Keratinocyte (primary cell): ENCODE measurements at regions not wholly inside any gene's neighbourhood (a gene's known extent, or its start where the extent isn't known, plus 50 kb on each side); places are given as distances from the start of the nearest gene placed in this dataset.

Experiments
- EZH2 ChIP-seq: IDR thresholded peaks from one replicate; pipeline ENCODE4 v1.6.1; 2012; ENCODE audit warnings: inconsistent platforms, mild to moderate bottlenecking, low read length, moderate library complexity
- TF ChIP-seq, protein P1 (sequence below), 3 experiments: IDR thresholded peaks in 1 of 3; conservative IDR thresholded peaks in 1 of 3; optimal IDR thresholded peaks in 1 of 3; 2 replicates in 2 of 3; 3 replicates in 1 of 3; pipeline versions ENCODE3 to v1.5.1; 2011; ENCODE audit warnings: low read length in 3 of 3, mild to moderate bottlenecking in 3 of 3, moderate library complexity in 2 of 3, control low read depth in 1 of 3, inconsistent platforms in 1 of 3; ENCODE audit not compliant: insufficient read depth in 2 of 3; ENCODE audit errors: extremely low read depth in 1 of 3

- TF ChIP-seq, protein P1, sequence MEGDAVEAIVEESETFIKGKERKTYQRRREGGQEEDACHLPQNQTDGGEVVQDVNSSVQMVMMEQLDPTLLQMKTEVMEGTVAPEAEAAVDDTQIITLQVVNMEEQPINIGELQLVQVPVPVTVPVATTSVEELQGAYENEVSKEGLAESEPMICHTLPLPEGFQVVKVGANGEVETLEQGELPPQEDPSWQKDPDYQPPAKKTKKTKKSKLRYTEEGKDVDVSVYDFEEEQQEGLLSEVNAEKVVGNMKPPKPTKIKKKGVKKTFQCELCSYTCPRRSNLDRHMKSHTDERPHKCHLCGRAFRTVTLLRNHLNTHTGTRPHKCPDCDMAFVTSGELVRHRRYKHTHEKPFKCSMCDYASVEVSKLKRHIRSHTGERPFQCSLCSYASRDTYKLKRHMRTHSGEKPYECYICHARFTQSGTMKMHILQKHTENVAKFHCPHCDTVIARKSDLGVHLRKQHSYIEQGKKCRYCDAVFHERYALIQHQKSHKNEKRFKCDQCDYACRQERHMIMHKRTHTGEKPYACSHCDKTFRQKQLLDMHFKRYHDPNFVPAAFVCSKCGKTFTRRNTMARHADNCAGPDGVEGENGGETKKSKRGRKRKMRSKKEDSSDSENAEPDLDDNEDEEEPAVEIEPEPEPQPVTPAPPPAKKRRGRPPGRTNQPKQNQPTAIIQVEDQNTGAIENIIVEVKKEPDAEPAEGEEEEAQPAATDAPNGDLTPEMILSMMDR (optimal IDR thresholded peaks at IDR 0.05 in 1 of 3, IDR thresholded peaks at IDR 0.05 in 1 of 3, conservative IDR thresholded peaks at IDR 0.05 in 1 of 3; ENCODE audit: extremely low read depth in 1 of 3, insufficient read depth in 2 of 3, low read length in 3 of 3) = no peak
- no peak for TF ChIP-seq EZH2
Observed at GRCh38 chr6:67875877-67876383, 759.2 kb upstream of the ADGRB3 start.
